Caco-2 (cell line): ENCODE measurements at regions not wholly inside any gene's neighbourhood (a gene's known extent, or its start where the extent isn't known, plus 50 kb on each side); places are given as distances from the start of the nearest gene placed in this dataset.

Experiments used
- BruUV-seq: library from RNA; stranded (reverse); fragments of 400-500 nt; replicated peaks from 2 replicates; lab custom pipeline; 2021; lab: Mats Ljungman, UMichigan
- CTCF ChIA-PET: fragments of 300-600 bp; sonication (Branson Sonifier 250); formaldehyde crosslinking; loops from one replicate; lab custom pipeline; 2022; ENCODE audit warnings: antibody characterized with exemption; lab: Charles Lee
- POLR2A ChIA-PET: fragments of 300-600 bp; sonication (Branson Sonifier 250); formaldehyde crosslinking; loops from one replicate; lab custom pipeline; 2022; ENCODE audit warnings: antibody characterized with exemption; lab: Charles Lee
- DNase-seq, 2 experiments: peaks; one replicate each; pipeline versions ENCODE4 v3.0.0 to v3.0.0-alpha.2; 2020 to 2022
- H3K27me3 ChIP-seq: replicated peaks from 2 replicates; pipeline ENCODE4 v1.6.0; 2011; ENCODE audit warnings: low read length; ENCODE audit not compliant: control insufficient read depth, insufficient read depth
- H3K36me3 ChIP-seq: 2 replicates; pipeline ENCODE4 v1.5.1; 2011; ENCODE audit warnings: low read length; ENCODE audit not compliant: control insufficient read depth, insufficient read depth
- H3K4me1 ChIP-seq: fragments of 250-450 bp; sonication (Bioruptor Pico); 2 replicates; pipeline ENCODE4 v1.5.1; 2020; ENCODE audit warnings: mild to moderate bottlenecking
- H3K4me3 ChIP-seq: 2 replicates; pipeline ENCODE4 v1.5.1; 2011; ENCODE audit warnings: low read depth, mild to moderate bottlenecking, control low read depth, low read length
- H3K9me3 ChIP-seq: fragments of 250-450 bp; sonication (Bioruptor Pico); 2 replicates; pipeline ENCODE4 v1.5.1; 2020; ENCODE audit warnings: mild to moderate bottlenecking, moderate library complexity
- H3K27ac Mint-ChIP-seq: one replicate; pipeline ENCODE4 v1.8.0; 2022; ENCODE audit warnings: mixed read lengths; ENCODE audit not compliant: unreplicated experiment
- H3K27me3 Mint-ChIP-seq: one replicate; pipeline ENCODE4 v1.8.0; 2022; ENCODE audit warnings: mixed read lengths; ENCODE audit not compliant: insufficient read depth, unreplicated experiment
- H3K36me3 Mint-ChIP-seq: one replicate; pipeline ENCODE4 v1.8.0; 2022; ENCODE audit warnings: mild to moderate bottlenecking, mixed read lengths; ENCODE audit not compliant: insufficient read depth, unreplicated experiment
- H3K4me1 Mint-ChIP-seq: one replicate; pipeline ENCODE4 v1.8.0; 2022; ENCODE audit warnings: low read depth, mixed read lengths; ENCODE audit not compliant: unreplicated experiment
- H3K4me3 Mint-ChIP-seq: one replicate; pipeline ENCODE4 v1.8.0; 2022; ENCODE audit warnings: mild to moderate bottlenecking, moderate library complexity, mixed read lengths; ENCODE audit not compliant: unreplicated experiment
- H3K9me3 Mint-ChIP-seq: one replicate; pipeline ENCODE4 v1.8.0; 2022; ENCODE audit warnings: mixed read lengths; ENCODE audit not compliant: unreplicated experiment
- CTCF ChIP-seq, 2 experiments: fragments of 200-600 bp in 1 of 2; IDR thresholded peaks; 1 replicate in 1 of 2; 2 replicates in 1 of 2; pipeline versions ENCODE4 v1.5.1 to v1.8.0; 2011 to 2022; ENCODE audit warnings: antibody characterized with exemption in 1 of 2, control low read depth in 1 of 2, inconsistent platforms in 1 of 2, low read depth in 1 of 2, low read length in 1 of 2, mild to moderate bottlenecking in 1 of 2, moderate library complexity in 1 of 2; ENCODE audit not compliant: insufficient read depth in 1 of 2, severe bottlenecking in 1 of 2, unreplicated experiment in 1 of 2
- intact Hi-C: fragments of 100-400 bp; cut with micrococcal nuclease; formaldehyde crosslinking; loops from one replicate; pipeline ENCODE4 v1.10.0; 2022; ENCODE audit not compliant: unreplicated experiment

GRCh38 chr19:31832176-31832548 lies 482.9 kb upstream of the TSHZ3 start:
- no TSS peak for BruUV-seq
- CTCF ChIA-PET, result no interaction called here
- no peaks in the 10 kb centered on the region for H3K36me3 Mint-ChIP-seq
- intact Hi-C loops, result no loop called here
- peaks cover 5% of the 10 kb centered on the region; the same call in 1 of the 2 replicates for H3K9me3 ChIP-seq
- POLR2A ChIA-PET, result no interaction called here
- peaks cover 4% of the 10 kb centered on the region for H3K27me3 Mint-ChIP-seq
- H3K9me3 Mint-ChIP-seq, result peaks cover 26% of the 10 kb centered on the region
- no peaks in the 10 kb centered on the region for H3K4me1 Mint-ChIP-seq
- TF ChIP-seq CTCF (IDR thresholded peaks at IDR 0.05; ENCODE audit: insufficient read depth in 1 of 2, low read depth in 1 of 2, low read length in 1 of 2, severe bottlenecking in 1 of 2, unreplicated experiment in 1 of 2), result no peak
- no peaks in the 10 kb centered on the region for H3K36me3 ChIP-seq
- no peaks in the 10 kb centered on the region for H3K4me1 ChIP-seq
- H3K27me3 ChIP-seq, result no peaks in the 10 kb centered on the region
- no peak overlapping the region for H3K4me3 ChIP-seq
- H3K4me3 Mint-ChIP-seq, result no peak overlapping the region
- no peak for DNase-seq
- H3K27ac Mint-ChIP-seq, result no peak overlapping the region

- BruUV-seq, result no TSS peak
- no peak for DNase-seq
- Histone ChIP-seq H3K27me3 (no peaks in the 10 kb centered on the region), H3K36me3 (no peaks in the 10 kb centered on the region), H3K4me1 (no peaks in the 10 kb centered on the region), H3K9me3 (peaks cover 5% of the 10 kb centered on the region; the same call in 1 of the 2 replicates), H3K4me3 (no peak overlapping the region)
- Mint-ChIP-seq H3K4me3 (no peak overlapping the region), H3K4me1 (no peaks in the 10 kb centered on the region), H3K9me3 (peaks cover 26% of the 10 kb centered on the region), H3K27ac (no peak overlapping the region), H3K27me3 (no peaks in the 10 kb centered on the region), H3K36me3 (no peaks in the 10 kb centered on the region)
- intact Hi-C loops, result no loop called here
- POLR2A ChIA-PET, result no interaction called here
- CTCF ChIA-PET, result no interaction called here
- no peak for TF ChIP-seq CTCF (IDR thresholded peaks at IDR 0.05; ENCODE audit: insufficient read depth in 1 of 2, low read depth in 1 of 2, low read length in 1 of 2, severe bottlenecking in 1 of 2, unreplicated experiment in 1 of 2)
Observed at GRCh38 chr19:31834070-31834469, 484.8 kb upstream of the TSHZ3 start.

- ChIA-PET CTCF (no interaction called here), POLR2A (no interaction called here)
- Histone ChIP-seq H3K9me3 (peaks cover 5% of the 10 kb centered on the region; the same call in 1 of the 2 replicates), H3K27me3 (no peaks in the 10 kb centered on the region), H3K4me3 (no peak overlapping the region), H3K36me3 (no peaks in the 10 kb centered on the region), H3K4me1 (no peaks in the 10 kb centered on the region)
- no peaks in the 10 kb centered on the region for H3K36me3 Mint-ChIP-seq
- no peak overlapping the region for H3K27ac Mint-ChIP-seq
- H3K9me3 Mint-ChIP-seq, result peaks cover 26% of the 10 kb centered on the region
- no peaks in the 10 kb centered on the region for H3K27me3 Mint-ChIP-seq
- intact Hi-C loops, result no loop called here
- H3K4me3 Mint-ChIP-seq, result no peak overlapping the region
- BruUV-seq, result no TSS peak
- DNase-seq, result no peak
- TF ChIP-seq CTCF (IDR thresholded peaks at IDR 0.05; ENCODE audit: insufficient read depth in 1 of 2, low read depth in 1 of 2, low read length in 1 of 2, severe bottlenecking in 1 of 2, unreplicated experiment in 1 of 2), result no peak
- no peaks in the 10 kb centered on the region for H3K4me1 Mint-ChIP-seq
Observed at GRCh38 chr19:31838163-31838815, 489.1 kb upstream of the TSHZ3 start.
